ENCODE measurements at regions not wholly inside any gene's neighbourhood (a gene's known extent, or its start where the extent isn't known, plus 50 kb on each side); places are given as distances from the start of the nearest gene placed in this dataset.

GRCh38 chr1:55888685-55889317 lies 673.6 kb upstream of the USP24 start (continued):
- TF ChIP-seq REST (IDR thresholded peaks at IDR 0.05; ENCODE audit: low read depth, low read length) (no peak), MEF2A (IDR thresholded peaks at IDR 0.05; ENCODE audit: insufficient read depth, low read depth, low read length) (no peak), MYC (IDR thresholded peaks at IDR 0.05; ENCODE audit: insufficient read depth, insufficient read length, insufficient replicate concordance, low read length, severe bottlenecking) (no peak), BCL11A (IDR thresholded peaks at IDR 0.05; ENCODE audit: low read depth, low read length) (no peak), ASH2L (IDR thresholded peaks at IDR 0.05; ENCODE audit: borderline replicate concordance, low read depth) (no peak), ZNF384 (IDR thresholded peaks at IDR 0.05; ENCODE audit: borderline replicate concordance, low read depth, low read length) (no peak)
